ENCODE measurements at regions not wholly inside any gene's neighbourhood (a gene's known extent, or its start where the extent isn't known, plus 50 kb on each side); places are given as distances from the start of the nearest gene placed in this dataset.
"Not testable (repeated sequence)": the region's sequence is repeated elsewhere in the genome, so short reads cannot be mapped to it uniquely, and the experiment has no call there.

DNA sequence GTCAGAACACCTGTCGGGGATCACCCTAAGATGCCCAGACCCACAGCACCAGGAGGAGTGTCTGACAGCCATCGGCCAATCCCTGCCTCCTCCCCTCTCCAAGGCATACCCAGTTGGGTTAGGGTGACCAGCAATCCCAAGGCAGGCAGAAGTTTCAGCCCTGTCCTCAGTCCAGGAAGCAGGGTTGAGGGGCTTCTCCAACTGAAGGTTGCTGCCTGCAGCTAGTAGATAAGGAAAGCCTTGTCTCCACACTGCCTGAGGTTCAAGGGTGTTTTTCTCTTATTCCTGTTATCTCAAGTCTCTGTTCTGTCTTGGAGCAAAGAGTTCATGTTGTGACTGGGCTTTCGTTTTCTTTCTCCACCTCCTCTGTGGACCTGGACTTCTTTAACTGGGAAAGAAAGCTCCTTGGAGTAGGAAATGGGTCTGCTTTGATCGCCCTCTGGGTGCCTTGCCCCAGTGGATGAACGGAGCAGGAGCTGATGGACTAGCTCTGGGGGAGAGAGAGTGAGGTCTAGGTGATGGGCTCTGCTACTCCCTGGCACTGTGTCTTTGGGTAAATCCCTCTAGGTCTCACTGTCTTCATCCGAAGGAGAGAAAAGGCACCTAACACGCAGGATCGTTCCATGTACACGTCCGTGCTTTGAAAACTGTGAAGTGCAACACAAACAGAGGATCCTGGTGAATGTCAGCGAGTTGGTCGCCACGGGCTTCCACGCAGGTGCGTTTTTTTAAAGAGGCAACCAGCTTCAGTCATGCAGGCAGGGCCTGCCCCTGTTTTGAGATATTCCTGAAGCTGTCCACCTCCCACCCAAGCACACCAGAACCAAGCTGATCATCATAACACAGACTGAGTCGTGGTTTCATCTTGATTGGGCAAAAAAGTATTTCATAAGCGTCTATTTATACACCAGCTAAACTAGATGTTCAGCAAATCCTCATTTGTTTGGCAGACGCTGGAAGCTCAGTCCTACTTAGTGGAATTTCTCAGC lies 52.5 kb upstream of the FOXN3 start:
- no peak overlapping the region for H3K27ac ChIP-seq

GRCh38 chr14:89468566-89468965 lies 51.5 kb upstream of the FOXN3 start:
- DNase-seq (ENCODE audit: low spot score), result no peak
- no peaks in the 10 kb centered on the region for H3K36me3 ChIP-seq
- TF ChIP-seq, protein P1, sequence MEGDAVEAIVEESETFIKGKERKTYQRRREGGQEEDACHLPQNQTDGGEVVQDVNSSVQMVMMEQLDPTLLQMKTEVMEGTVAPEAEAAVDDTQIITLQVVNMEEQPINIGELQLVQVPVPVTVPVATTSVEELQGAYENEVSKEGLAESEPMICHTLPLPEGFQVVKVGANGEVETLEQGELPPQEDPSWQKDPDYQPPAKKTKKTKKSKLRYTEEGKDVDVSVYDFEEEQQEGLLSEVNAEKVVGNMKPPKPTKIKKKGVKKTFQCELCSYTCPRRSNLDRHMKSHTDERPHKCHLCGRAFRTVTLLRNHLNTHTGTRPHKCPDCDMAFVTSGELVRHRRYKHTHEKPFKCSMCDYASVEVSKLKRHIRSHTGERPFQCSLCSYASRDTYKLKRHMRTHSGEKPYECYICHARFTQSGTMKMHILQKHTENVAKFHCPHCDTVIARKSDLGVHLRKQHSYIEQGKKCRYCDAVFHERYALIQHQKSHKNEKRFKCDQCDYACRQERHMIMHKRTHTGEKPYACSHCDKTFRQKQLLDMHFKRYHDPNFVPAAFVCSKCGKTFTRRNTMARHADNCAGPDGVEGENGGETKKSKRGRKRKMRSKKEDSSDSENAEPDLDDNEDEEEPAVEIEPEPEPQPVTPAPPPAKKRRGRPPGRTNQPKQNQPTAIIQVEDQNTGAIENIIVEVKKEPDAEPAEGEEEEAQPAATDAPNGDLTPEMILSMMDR (IDR thresholded peaks at IDR 0.05), result no peak
- H3K4me1 ChIP-seq, result peaks cover 0 to 10% of the 10 kb centered on the region in 2 donors
- H3K27ac ChIP-seq, result no peak overlapping the region
- H3K4me3 ChIP-seq, result no peak overlapping the region
- no peaks in the 10 kb centered on the region for H3K9me3 ChIP-seq
- H3K27me3 ChIP-seq, result no peaks in the 10 kb centered on the region

More for the DNA sequence above, 52.5 kb upstream of the FOXN3 start:
- DNase-seq (ENCODE audit: low spot score), result no peak
- peaks cover 0 to 15% of the 10 kb centered on the region in 2 donors for H3K4me1 ChIP-seq
- no peaks in the 10 kb centered on the region for H3K27me3 ChIP-seq
- no peaks in the 10 kb centered on the region for H3K36me3 ChIP-seq
- no peak overlapping the region for H3K4me3 ChIP-seq
- H3K9me3 ChIP-seq, result no peaks in the 10 kb centered on the region
- TF ChIP-seq, protein P1 (IDR thresholded peaks at IDR 0.05), result no peak

DNA sequence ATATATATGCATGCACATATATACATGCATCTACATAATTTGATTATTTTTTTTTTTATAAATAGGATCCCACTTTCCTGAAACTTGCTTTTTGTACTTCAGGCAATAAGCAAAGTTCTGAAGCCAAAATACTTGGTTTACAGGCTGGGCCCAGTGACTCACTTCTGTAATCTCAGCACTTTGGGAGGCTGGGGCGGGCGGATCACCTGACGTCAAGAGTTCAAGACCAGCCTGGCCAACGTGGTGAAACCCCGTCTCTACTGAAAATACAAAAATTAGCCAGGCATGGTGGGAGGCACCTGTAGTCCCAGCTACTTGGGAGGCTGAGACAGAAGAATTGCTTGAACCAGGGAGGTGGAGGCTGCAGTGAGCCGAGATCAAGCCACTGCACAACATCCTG lies 51.0 kb upstream of the FOXN3 start:
- not testable (repeated sequence) for H3K9me3 ChIP-seq; DNase-seq (ENCODE audit: low spot score)

GRCh38 chr14:89466944-89467343 lies 49.9 kb upstream of the FOXN3 start:
- TF ChIP-seq, protein P1 (IDR thresholded peaks at IDR 0.05), result no peak
- DNase-seq (ENCODE audit: low spot score), result no peak
- Histone ChIP-seq H3K27me3 (no peaks in the 10 kb centered on the region), H3K4me3 (no peak overlapping the region), H3K36me3 (no peaks in the 10 kb centered on the region), H3K9me3 (no peaks in the 10 kb centered on the region), H3K27ac (peak overlapping the region in 1 of 2 donors; percentile 3), H3K4me1 (peaks cover 0 to 10% of the 10 kb centered on the region in 2 donors)

More for the DNA sequence above, 51.0 kb upstream of the FOXN3 start:
- H3K4me3 ChIP-seq, H3K4me1 ChIP-seq, H3K27me3 ChIP-seq, H3K27ac ChIP-seq, H3K36me3 ChIP-seq: not testable (repeated sequence)
